Activated T-cell treated with anti-CD3 and anti-CD28 coated beads for 24 hours (primary cell): ENCODE measurements at regions not wholly inside any gene's neighbourhood (a gene's known extent, or its start where the extent isn't known, plus 50 kb on each side); places are given as distances from the start of the nearest gene placed in this dataset.

ENCODE experiments used
- DNase-seq: peaks from one replicate; pipeline ENCODE4 v3.0.0-alpha.2; 2020; ENCODE audit warnings: low read depth

DNA sequence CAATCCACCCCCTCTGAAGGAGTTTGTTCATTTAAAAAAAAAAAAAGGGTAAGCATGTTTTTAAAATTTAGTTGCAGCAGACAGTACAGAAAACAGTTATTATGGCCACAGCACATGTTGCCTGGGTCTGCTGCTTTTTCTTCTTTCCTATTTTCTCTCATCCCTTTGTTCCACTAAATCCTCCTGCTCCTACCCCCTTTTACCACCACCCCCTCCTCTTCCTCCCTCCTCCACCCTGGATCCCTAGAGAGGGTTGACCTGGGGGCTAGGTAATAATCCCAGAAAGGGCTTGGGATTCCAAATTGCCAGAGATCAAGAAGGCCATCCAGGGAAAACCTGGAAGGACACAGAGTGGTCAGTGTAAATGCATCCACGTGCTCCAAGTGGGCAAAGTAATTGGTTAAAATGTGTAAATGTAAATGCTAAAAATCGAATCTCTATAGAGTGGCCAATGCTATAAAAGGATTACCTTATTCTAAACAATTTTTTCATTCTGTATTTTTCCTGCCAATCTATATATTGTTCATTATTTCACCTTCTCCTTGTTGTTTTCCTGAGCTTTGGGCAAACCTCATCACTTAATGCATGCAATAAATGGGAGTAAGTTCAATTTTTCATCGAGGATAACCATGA lies 89.0 kb upstream of the PIK3CG start:
- DNase-seq = no peak

DNA sequence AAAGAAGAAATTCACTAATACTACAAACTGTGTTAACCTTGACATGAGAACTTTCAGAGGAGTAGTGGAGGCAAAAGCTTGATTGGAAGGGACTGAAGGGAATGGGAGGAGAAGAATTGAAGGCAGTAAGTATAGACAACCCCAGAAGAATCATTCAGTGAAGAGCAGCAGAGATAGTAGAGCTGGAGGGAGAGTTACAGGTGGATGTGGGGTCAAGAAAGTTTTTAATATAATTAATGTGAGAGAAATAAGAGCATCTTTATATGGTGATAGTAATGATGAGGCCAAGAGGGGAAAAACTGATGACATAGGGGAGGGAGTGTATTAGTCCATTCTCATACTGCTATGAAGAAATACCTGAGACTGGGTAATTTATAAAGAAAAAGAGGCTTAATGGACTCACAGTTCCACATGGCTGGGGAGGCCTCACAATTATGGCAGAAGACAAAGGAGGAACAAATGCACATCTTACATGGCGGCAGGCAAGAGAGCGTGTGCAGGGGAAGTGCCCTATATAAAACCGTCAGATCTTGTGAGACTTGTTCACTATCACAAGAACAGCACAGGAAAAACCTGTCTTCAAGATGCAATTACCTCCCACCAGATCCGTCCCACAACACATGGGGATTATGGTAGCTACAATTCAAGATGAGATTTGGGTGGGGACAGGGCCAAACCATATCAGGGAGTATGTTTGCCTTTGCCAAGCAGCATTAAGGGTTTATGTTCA lies 88.3 kb upstream of the PIK3CG start:
- DNase-seq = no peak

DNA sequence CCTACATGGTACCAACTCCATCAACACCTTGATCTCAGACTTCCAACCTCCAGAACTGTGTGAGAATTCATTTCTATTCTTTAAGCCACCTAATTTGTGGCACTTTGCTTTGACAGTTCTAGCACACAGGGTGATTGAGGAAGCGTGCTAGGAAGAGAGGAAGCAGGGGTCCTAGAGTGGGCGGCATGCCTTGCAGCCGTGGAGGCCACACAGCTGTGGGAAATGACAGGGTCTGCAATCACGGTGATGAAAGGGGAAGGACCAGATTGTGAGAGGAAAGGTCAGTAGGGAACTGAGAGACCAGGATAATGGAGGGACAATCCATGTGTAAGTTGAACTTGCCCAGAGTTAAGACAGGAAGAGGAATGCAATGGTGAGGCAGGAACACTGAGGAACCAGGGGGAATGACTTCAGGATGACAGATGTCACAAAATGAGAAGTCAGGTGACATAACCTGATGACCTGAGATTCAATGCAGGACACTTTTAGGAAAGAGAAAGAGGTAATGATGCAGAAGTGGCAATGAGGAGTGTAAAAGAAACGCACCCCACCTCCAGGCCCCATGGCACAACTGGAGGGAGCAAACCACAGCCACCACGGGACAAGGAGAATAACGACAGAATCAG lies 87.3 kb upstream of the PIK3CG start:
- DNase-seq = no peak

- DNase-seq = no peak
Observed at GRCh38 chr7:106778656-106779250, 86.3 kb upstream of the PIK3CG start.

GRCh38 chr7:106779877-106780276 lies 85.2 kb upstream of the PIK3CG start:
- no peak for DNase-seq

- DNase-seq = no peak
Observed at GRCh38 chr7:106781007-106781406, 84.1 kb upstream of the PIK3CG start.

- no peak for DNase-seq
Observed at GRCh38 chr7:106781828-106782544, 83.1 kb upstream of the PIK3CG start.

GRCh38 chr7:106783286-106783685 lies 81.8 kb upstream of the PIK3CG start:
- DNase-seq = no peak

GRCh38 chr7:106788637-106789036 lies 76.4 kb upstream of the PIK3CG start:
- no peak for DNase-seq

- no peak for DNase-seq
Observed at GRCh38 chr7:106791526-106791925, 73.6 kb upstream of the PIK3CG start.

GRCh38 chr7:106792233-106792926 lies 72.7 kb upstream of the PIK3CG start:
- no peak for DNase-seq

DNA sequence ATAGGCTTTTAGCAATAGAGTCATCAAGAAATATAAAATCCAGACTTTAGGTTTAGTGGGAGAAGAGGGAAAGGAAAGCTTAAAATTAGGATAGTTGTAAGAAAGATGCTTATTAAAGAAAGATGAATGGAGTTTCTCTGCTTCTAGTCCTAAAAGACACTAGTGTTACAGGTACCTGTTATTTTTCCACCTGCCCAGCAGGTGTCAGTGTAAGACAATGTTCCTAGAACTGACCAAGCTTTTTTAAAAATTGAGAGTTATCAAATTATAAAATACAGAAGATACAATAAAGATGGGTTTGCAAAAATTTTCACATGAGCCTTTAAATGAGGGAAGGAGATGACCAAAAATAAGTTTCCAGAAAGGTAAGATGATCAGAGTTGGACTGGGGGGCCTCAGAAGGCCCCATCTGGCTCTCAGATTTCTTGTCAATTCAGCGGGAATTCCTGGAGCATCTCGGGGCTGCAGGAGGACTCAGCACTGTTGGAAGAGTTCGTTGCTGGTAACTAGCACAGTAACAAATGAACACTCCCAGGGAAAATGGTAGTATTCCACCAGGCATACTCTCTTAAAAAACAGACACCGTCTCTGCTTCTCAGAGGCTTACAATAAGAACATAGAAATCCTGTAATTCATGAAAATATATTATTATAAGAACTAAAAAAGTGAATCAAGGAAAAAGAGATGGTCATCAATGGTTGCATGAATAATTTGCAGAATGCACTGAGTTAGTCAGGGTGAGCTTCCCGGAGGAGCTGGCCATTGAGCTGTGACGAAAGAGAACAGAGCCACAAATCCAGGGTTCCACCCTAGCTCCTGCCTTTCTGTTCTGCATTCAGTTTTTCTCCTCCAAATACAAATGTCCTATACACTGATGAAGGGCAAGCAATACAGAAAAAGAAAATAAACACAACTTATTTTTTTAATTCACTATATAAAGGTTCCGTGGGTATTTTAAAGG lies 71.8 kb upstream of the PIK3CG start:
- peak; percentile 32 for DNase-seq

DNA sequence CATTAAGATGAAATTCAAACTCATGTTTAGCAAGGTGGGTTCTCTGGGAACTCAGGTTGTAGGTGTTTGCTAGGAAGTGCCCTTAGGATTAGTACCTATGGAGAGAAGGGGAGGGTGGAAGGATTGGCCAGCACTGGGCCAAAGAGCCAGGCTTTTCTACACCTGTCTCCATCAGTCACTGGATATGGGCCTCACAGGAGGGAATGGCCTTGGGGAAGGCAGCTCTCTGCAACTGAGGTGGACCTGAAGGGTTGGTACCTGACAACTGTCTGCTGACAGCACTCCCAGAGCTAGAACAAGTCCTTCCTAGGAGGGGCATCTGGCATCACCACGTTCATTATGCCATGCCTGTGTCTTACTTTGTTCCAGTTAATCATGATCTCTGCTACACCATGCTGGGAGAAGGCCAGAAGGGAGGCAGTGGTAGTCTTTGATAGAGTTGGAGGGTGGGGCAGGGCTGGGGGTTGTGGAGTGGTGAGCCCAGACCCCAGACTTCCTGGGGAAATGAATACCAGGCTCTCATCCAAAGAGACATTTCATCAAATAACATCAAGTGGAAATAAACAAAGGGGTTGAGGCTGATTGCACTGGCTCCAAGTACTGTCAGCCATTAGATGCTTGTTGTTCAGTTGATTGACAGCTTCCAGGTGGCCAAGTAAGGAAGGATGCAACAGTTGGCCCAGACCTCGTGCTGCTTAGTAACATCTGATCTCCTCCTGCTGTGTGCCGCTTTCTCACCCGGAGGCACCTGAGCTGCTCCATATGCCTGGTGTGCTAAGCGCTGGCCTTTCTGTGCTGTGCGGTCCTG lies 70.6 kb upstream of the PIK3CG start:
- DNase-seq = no peak

DNA sequence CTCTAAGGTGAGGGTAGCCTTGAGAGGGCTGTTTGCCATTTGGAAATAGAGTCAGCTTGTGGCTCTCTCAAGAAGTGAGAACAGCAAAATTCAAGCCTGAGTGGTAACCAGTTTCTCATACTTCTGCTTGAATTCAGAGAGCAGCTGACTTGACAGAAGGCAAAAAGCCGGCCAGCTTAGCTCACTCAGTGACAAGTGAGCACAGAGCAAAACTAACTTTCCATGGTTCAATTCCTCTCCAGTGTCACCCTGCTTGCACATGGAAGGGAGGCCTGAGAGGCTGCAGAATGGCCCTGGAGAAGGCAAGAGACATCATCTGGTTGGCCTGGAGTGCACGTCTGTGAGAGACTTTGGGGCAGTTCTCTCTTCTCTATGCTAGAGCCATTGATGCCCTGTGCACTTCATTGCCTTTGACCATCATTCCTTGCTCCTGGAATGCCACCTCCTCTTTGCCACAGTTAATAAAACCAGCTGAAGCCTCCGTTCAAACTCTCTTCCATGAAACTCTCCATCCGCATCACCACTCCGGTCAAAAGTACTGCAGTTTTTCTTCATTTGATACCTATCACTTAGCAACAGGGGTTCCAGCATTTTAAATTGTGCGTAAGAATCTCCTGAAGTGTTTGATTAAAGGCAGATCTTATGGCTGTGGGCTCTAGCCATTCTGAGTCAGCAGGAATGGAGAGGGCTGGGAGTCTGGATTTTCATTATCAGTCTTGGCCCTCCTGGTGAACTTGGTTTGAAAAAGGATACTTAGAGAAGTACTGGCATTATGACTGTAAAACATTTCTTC lies 69.8 kb upstream of the PIK3CG start:
- DNase-seq = no peak

- no peak for DNase-seq
Observed at GRCh38 chr7:106795877-106796231, 69.2 kb upstream of the PIK3CG start.

GRCh38 chr7:106797937-106798336 lies 67.1 kb upstream of the PIK3CG start:
- DNase-seq = no peak

GRCh38 chr7:106802589-106802988 lies 62.5 kb upstream of the PIK3CG start:
- no peak for DNase-seq

DNA sequence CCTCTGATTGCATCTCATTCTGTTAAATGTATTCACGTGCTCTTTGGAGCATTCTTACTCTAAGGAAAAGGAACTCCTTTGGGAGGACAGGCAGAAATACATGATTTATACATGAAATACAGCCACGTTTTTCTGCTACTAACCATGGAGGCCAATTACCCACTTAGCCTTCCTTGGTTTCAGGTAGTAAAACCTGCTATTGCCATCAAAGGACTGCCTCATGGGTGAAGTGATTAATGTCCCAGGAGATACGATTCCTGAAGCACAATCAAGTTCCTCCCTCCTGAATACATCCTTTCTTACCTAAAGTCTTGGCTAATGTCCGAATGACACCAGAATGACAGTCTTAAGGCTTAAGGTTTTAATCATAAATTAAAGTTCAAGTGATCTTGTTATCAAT lies 58.5 kb upstream of the PIK3CG start:
- no peak for DNase-seq

DNA sequence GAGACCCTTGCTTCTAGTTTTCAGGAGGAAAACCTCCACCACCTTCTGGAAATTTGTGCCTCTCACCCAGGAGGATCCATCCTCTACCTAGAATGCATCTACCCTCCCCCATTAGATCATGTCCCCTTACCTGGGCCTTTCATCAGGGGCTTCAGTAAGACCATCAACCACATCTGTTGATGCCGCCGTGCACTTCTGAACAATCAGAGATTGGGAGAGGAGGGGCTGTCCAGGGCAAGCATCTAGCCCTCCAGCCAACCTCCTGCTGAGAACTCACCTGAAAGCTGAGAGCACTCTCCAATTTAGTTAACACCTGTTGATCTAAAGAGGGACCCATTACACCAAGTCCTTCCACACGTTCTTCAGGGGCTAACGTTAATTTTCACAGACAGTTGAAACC lies 57.6 kb upstream of the PIK3CG start:
- no peak for DNase-seq
